ENCODE measurements at regions not wholly inside any gene's neighbourhood (a gene's known extent, or its start where the extent isn't known, plus 50 kb on each side); places are given as distances from the start of the nearest gene placed in this dataset.
"Not testable (repeated sequence)": the region's sequence is repeated elsewhere in the genome, so short reads cannot be mapped to it uniquely, and the experiment has no call there.

DNA sequence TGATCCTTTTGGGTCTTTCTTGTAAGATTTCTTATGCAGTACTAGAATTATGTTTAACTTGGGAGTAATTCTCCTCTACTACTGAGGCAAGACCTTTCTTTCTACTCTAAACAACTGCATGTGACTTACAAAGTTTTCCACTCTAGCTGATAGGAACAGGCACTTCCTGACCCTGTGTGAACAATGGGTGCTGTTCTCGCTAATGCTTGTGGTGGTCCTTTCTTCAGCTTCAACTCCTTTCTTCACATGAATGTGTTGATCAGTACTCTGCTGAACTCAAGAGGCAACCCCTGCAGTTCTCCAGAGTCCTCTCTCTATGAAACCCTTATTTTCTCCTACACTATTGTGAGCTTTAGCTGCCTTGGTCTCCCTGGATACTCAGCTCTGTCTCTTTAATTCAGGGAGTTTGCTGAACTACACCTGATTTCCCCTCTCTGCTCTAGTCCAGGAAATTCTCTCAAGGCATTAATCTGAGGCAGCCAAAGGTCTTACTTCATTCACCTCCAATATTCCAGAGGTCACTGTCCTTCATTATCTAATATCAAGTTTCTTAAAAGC, 484.6 kb upstream of the PIK3R1 start:
- Histone ChIP-seq H3K4me1 (ENCODE audit: control insufficient read depth, insufficient read depth, low read length) (peaks cover 15% of the 10 kb centered on the region), H3K27ac (ENCODE audit: low read depth, low read length) (no peak overlapping the region), H3K9me3 (ENCODE audit: control insufficient read depth, insufficient read depth, low read depth, low read length) (no peaks in the 10 kb centered on the region), H3K4me3 (ENCODE audit: low read depth, low read length) (no peak overlapping the region), H3K36me3 (ENCODE audit: control insufficient read depth, insufficient read depth, low read length) (no peaks in the 10 kb centered on the region), H3K9ac (ENCODE audit: low read length) (no peak overlapping the region), H3K27me3 (ENCODE audit: control insufficient read depth, insufficient read depth, low read length) (no peaks in the 10 kb centered on the region)

DNA sequence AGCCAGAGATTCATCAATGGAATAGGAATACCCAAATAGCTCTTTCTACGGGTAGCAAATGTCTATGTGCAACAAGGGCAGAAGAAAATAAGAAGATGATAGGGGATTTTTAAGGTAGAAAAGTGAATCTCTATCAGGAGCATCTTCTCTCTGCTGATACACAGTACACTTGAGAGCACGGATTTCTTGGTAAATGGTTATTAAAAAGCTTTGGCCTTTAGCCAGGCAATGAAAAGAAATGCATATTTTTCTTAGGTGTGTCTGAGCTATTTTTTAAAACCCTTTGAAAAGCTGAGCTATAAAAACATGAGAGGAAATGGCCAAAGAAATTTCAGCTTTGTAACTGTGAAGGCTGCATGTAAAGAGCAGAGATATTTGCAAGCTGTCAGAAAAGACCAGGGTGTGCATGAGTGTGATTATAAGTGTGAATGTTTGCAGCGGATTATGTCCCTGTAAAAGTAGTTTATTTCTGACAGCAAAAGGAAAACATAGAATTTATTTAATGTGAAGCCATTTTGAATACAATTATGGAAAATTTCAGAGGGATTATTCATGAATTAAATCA, 487.1 kb upstream of the PIK3R1 start:
- Histone ChIP-seq H3K4me1 (ENCODE audit: control insufficient read depth, insufficient read depth, low read length) (peaks cover 15% of the 10 kb centered on the region), H3K27ac (ENCODE audit: low read depth, low read length) (no peak overlapping the region), H3K9ac (ENCODE audit: low read length) (no peak overlapping the region), H3K9me3 (ENCODE audit: control insufficient read depth, insufficient read depth, low read depth, low read length) (no peaks in the 10 kb centered on the region), H3K36me3 (ENCODE audit: control insufficient read depth, insufficient read depth, low read length) (no peaks in the 10 kb centered on the region), H3K27me3 (ENCODE audit: control insufficient read depth, insufficient read depth, low read length) (no peaks in the 10 kb centered on the region), H3K4me3 (ENCODE audit: low read depth, low read length) (no peak overlapping the region)

DNA sequence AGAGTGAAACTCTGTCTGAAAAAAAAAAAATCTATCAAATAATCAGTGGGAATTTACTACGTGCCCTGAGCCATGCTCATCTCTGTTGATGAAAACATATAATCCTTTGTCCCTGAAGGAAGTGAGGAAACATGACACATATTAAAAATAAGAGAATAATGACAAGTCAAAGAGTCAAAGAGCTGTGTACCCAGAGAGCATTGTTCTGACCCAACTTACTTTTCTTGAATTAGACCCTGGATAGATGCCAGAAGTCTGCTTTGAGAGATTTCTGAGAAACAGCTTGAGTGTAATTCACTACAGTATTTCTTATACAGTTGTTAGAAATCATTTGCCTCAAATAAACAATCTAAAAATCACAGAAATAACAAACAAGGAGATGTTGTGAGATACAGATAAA, 490.0 kb upstream of the PIK3R1 start:
- H3K9me3 ChIP-seq (ENCODE audit: control insufficient read depth, insufficient read depth, low read depth, low read length) = no peaks in the 10 kb centered on the region; the same call in 1 of the 2 replicates
- H3K9ac ChIP-seq (ENCODE audit: low read length) = no peak overlapping the region
- no peaks in the 10 kb centered on the region for H3K4me1 ChIP-seq (ENCODE audit: control insufficient read depth, insufficient read depth, low read length)
- H3K36me3 ChIP-seq (ENCODE audit: control insufficient read depth, insufficient read depth, low read length) = no peaks in the 10 kb centered on the region
- H3K27ac ChIP-seq (ENCODE audit: low read depth, low read length) = no peak overlapping the region
- H3K27me3 ChIP-seq (ENCODE audit: control insufficient read depth, insufficient read depth, low read length) = no peaks in the 10 kb centered on the region
- H3K4me3 ChIP-seq (ENCODE audit: low read depth, low read length) = no peak overlapping the region

DNA sequence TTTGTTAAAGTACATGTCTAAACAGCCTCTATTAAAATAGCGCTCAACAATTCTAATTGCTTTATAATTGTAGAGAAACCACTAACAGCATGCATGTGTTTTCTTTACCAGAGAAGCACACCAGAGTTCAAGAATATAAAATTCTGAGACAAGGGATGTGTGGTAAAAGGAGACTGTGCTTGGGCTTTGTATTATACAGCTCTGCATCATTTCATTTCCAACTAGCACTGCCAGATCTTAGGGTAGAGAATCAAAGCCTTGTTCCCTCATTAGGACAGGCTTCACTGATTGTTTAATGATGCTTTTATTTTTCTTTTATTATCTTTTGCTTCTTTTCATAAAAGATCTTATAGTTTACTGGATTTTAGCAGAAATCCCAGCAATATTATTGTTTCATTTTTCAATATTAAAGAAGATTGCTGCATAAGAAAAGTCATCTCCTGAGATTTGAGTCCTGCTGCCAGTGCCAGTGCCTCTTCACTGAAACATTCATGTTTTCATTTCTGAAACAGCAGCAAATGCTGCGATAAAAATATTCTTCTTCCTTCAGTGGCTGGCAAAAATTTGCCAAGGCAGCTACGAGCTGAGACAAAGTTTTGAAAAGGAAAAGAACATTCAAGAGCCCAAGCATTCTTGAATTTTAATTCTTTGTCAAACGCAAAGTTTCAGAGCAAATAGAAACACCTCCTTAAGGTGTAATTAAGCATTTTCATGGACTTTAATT, 491.0 kb upstream of the PIK3R1 start:
- Histone ChIP-seq H3K27ac (ENCODE audit: low read depth, low read length) (no peak overlapping the region), H3K36me3 (ENCODE audit: control insufficient read depth, insufficient read depth, low read length) (no peaks in the 10 kb centered on the region), H3K27me3 (ENCODE audit: control insufficient read depth, insufficient read depth, low read length) (no peaks in the 10 kb centered on the region), H3K9ac (ENCODE audit: low read length) (no peak overlapping the region), H3K9me3 (ENCODE audit: control insufficient read depth, insufficient read depth, low read depth, low read length) (no peaks in the 10 kb centered on the region; the same call in 1 of the 2 replicates), H3K4me1 (ENCODE audit: control insufficient read depth, insufficient read depth, low read length) (no peaks in the 10 kb centered on the region), H3K4me3 (ENCODE audit: low read depth, low read length) (no peak overlapping the region)

DNA sequence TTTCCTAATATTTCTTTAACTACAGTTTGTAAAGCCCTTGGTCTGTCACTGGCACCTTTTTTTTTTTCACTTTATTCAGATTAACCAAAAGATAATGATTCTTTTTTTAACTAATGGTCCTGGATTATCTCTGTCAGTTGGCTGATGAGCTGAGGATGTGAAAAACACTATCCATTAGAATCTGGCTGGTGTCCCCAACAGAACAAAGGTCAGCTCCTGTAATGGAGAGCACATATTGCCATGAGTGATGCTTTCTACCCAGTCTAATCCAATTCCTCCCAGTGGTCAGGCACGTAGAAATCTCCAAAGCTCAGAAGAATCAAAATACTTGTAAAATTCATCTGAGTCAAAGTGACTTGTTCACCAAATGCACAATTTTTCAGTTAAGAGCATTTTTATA, 491.7 kb upstream of the PIK3R1 start:
- Histone ChIP-seq H3K4me3 (ENCODE audit: low read depth, low read length) (no peak overlapping the region), H3K27me3 (ENCODE audit: control insufficient read depth, insufficient read depth, low read length) (no peaks in the 10 kb centered on the region), H3K4me1 (ENCODE audit: control insufficient read depth, insufficient read depth, low read length) (no peaks in the 10 kb centered on the region), H3K9me3 (ENCODE audit: control insufficient read depth, insufficient read depth, low read depth, low read length) (no peaks in the 10 kb centered on the region; the same call in 1 of the 2 replicates), H3K9ac (ENCODE audit: low read length) (no peak overlapping the region), H3K36me3 (ENCODE audit: control insufficient read depth, insufficient read depth, low read length) (no peaks in the 10 kb centered on the region), H3K27ac (ENCODE audit: low read depth, low read length) (no peak overlapping the region)

DNA sequence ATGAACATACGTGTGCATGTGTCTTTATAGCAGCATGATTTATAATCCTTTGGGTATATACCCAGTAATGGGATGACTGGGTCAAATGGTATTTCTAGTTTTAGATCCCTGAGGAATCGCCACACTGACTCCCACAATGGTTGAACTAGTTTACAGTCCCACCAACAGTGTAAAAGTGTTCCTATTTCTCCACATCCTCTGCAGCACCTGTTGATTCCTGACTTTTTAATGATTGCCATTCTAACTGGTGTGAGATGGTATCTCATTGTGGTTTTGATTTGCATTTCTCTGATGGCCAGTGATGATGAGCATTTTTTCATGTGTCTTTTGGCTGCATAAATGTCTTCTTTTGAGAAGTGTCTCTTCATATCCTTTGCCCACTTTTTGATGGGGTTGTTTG, 493.0 kb upstream of the PIK3R1 start:
- H3K27me3 ChIP-seq (ENCODE audit: control insufficient read depth, insufficient read depth, low read length); H3K4me3 ChIP-seq (ENCODE audit: low read depth, low read length); H3K4me1 ChIP-seq (ENCODE audit: control insufficient read depth, insufficient read depth, low read length): not testable (repeated sequence)

DNA sequence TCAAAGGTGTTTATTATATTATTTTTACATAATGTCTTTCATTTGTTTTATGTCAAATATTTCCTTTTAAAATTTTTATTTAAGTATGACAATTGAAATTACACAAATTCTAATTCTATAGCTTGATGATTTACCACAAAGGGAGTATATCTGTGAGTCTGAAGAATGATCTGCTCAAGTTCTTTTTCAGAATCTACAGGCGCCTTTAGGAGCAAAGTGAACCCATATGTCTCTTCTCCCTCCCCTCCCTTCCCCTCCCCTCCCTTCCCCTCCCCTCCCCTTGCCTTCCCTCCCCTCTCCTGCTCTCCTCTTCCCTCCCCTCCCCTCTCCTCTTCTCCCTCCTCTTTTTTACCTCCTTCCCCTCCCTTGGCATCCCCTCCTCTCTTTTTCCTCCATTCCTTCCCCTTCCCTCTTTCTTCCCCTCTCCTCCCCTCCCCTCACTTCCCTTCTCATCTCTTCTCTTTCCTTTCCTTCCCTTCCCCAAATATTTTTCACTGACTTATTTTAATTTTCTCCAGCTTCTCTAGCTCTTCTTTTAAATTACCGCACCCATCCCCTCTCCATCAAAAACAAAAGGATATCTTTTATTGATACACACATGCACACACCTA, 495.3 kb upstream of the PIK3R1 start:
- no peaks in the 10 kb centered on the region for H3K27me3 ChIP-seq (ENCODE audit: control insufficient read depth, insufficient read depth, low read length)
- no peak overlapping the region for H3K9ac ChIP-seq (ENCODE audit: low read length)
- no peaks in the 10 kb centered on the region for H3K4me1 ChIP-seq (ENCODE audit: control insufficient read depth, insufficient read depth, low read length)
- H3K36me3 ChIP-seq (ENCODE audit: control insufficient read depth, insufficient read depth, low read length) = no peaks in the 10 kb centered on the region
- H3K9me3 ChIP-seq (ENCODE audit: control insufficient read depth, insufficient read depth, low read depth, low read length) = no peaks in the 10 kb centered on the region; the same call in 1 of the 2 replicates
- no peak overlapping the region for H3K27ac ChIP-seq (ENCODE audit: low read depth, low read length)
- no peak overlapping the region for H3K4me3 ChIP-seq (ENCODE audit: low read depth, low read length)

More for the DNA sequence above, 493.0 kb upstream of the PIK3R1 start:
- not testable (repeated sequence) for H3K27ac ChIP-seq (ENCODE audit: low read depth, low read length); H3K9ac ChIP-seq (ENCODE audit: low read length); H3K9me3 ChIP-seq (ENCODE audit: control insufficient read depth, insufficient read depth, low read depth, low read length); H3K36me3 ChIP-seq (ENCODE audit: control insufficient read depth, insufficient read depth, low read length)

DNA sequence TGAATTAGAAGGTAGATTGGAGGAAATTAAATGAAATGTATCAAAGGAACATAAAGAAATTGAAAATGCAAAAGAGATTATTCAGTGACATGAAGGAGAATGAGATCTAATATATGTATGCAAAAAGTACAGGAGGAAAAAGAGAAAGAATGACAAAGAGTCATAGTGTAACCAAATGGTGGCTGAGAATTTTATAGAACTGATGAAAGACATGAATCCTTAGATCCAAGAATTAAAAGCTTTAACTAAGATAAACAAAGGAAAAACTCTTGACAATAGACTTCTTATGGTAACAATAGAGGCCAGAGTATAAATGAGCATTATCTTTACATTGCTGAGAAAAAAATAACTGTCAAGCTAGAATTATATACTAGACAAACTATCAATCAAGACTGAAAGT, 505.4 kb upstream of the CD180 start:
- H3K4me1 ChIP-seq (ENCODE audit: control insufficient read depth, insufficient read depth, low read length) = no peaks in the 10 kb centered on the region
- no peak overlapping the region for H3K27ac ChIP-seq (ENCODE audit: low read depth, low read length)
- H3K36me3 ChIP-seq (ENCODE audit: control insufficient read depth, insufficient read depth, low read length) = peaks cover 2% of the 10 kb centered on the region; the same call in 1 of the 2 replicates
- H3K9me3 ChIP-seq (ENCODE audit: control insufficient read depth, insufficient read depth, low read depth, low read length) = peaks cover 36% of the 10 kb centered on the region
- H3K27me3 ChIP-seq (ENCODE audit: control insufficient read depth, insufficient read depth, low read length) = no peaks in the 10 kb centered on the region
- no peak overlapping the region for H3K9ac ChIP-seq (ENCODE audit: low read length)
- no peak overlapping the region for H3K4me3 ChIP-seq (ENCODE audit: low read depth, low read length)

DNA sequence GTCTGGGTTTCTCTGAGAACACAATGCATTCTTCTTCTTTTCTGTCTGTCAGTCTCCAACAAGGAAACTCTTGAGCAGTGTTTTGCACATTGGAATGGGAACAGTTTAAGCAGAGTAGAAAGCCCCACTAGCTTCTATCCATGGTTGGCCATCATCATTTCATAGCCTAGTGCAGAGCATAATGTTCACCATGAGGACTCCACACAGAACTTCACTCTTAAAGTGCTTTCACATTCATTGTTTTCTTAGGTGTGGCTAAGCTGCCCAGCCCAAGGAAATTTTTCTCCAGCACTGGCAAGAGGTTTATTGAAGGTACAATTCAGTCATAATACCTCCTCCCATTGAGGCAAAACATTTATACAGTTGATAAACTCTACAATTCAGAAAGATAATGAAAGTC, 503.0 kb upstream of the CD180 start:
- no peaks in the 10 kb centered on the region for H3K4me1 ChIP-seq (ENCODE audit: control insufficient read depth, insufficient read depth, low read length)
- H3K27ac ChIP-seq (ENCODE audit: low read depth, low read length) = no peak overlapping the region
- no peak overlapping the region for H3K4me3 ChIP-seq (ENCODE audit: low read depth, low read length)
- no peaks in the 10 kb centered on the region for H3K27me3 ChIP-seq (ENCODE audit: control insufficient read depth, insufficient read depth, low read length)
- peaks cover 7% of the 10 kb centered on the region; the same call in 1 of the 2 replicates for H3K36me3 ChIP-seq (ENCODE audit: control insufficient read depth, insufficient read depth, low read length)
- H3K9me3 ChIP-seq (ENCODE audit: control insufficient read depth, insufficient read depth, low read depth, low read length) = peaks cover 35% of the 10 kb centered on the region
- no peak overlapping the region for H3K9ac ChIP-seq (ENCODE audit: low read length)

DNA sequence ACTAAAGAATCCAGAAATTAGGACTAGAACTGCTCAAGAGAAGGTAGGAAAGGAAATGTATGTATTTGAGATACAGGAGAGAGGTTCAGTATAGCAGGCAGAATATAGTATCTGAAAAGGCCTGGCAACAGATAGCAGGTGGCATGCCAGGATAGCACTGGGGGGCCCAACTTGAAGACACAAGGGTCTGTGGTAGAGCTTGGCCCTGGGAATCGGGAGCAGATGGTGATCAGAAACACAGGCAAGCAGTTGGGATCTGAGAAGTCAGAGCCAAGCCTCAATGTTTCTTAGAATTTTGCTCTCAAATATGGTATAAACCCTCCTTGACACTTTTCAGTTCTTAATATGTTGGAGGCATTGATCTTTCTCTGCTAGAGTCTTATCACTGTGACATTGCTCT, 499.8 kb upstream of the CD180 start:
- no peak overlapping the region for H3K27ac ChIP-seq (ENCODE audit: low read depth, low read length)
- no peak overlapping the region for H3K9ac ChIP-seq (ENCODE audit: low read length)
- peaks cover 12% of the 10 kb centered on the region; the same call in 1 of the 2 replicates for H3K9me3 ChIP-seq (ENCODE audit: control insufficient read depth, insufficient read depth, low read depth, low read length)
- no peaks in the 10 kb centered on the region for H3K4me1 ChIP-seq (ENCODE audit: control insufficient read depth, insufficient read depth, low read length)
- peaks cover 14% of the 10 kb centered on the region for H3K36me3 ChIP-seq (ENCODE audit: control insufficient read depth, insufficient read depth, low read length)
- no peak overlapping the region for H3K4me3 ChIP-seq (ENCODE audit: low read depth, low read length)
- H3K27me3 ChIP-seq (ENCODE audit: control insufficient read depth, insufficient read depth, low read length) = no peaks in the 10 kb centered on the region

DNA sequence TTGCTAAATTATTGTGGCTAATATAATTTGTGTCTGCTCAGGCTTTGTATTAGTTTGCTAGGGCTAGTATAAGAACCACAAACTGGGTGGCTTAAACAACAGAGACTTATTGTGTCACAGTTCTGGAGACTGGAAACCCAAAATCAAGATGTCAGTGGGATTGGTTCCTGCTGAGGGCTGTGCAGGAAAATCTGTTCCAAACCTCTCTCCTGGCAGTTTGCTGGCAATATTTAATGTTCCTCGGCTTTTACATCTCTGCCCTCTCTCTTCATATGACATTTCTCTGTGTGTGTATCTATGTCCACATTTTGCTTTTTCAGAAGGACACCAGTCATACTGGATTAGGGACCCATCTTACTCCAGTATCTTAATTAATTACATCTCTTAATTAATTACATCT, 498.8 kb upstream of the CD180 start:
- H3K4me1 ChIP-seq (ENCODE audit: control insufficient read depth, insufficient read depth, low read length) = no peaks in the 10 kb centered on the region
- H3K4me3 ChIP-seq (ENCODE audit: low read depth, low read length) = no peak overlapping the region
- peaks cover 13% of the 10 kb centered on the region for H3K36me3 ChIP-seq (ENCODE audit: control insufficient read depth, insufficient read depth, low read length)
- peaks cover 5% of the 10 kb centered on the region; the same call in 1 of the 2 replicates for H3K9me3 ChIP-seq (ENCODE audit: control insufficient read depth, insufficient read depth, low read depth, low read length)
- H3K27me3 ChIP-seq (ENCODE audit: control insufficient read depth, insufficient read depth, low read length) = no peaks in the 10 kb centered on the region
- no peak overlapping the region for H3K9ac ChIP-seq (ENCODE audit: low read length)
- H3K27ac ChIP-seq (ENCODE audit: low read depth, low read length) = no peak overlapping the region

Data from HUES6 (cell line).